GM20431 (cell line): ENCODE measurements at regions not wholly inside any gene's neighbourhood (a gene's known extent, or its start where the extent isn't known, plus 50 kb on each side); places are given as distances from the start of the nearest gene placed in this dataset.
"Not testable (repeated sequence)": the region's sequence is repeated elsewhere in the genome, so short reads cannot be mapped to it uniquely, and the experiment has no call there.

Experiments used
- in situ Hi-C: fragments of 300-500 bp; cut with MseI, MboI; formaldehyde crosslinking; loops from one replicate; pipeline ENCODE4 v1.15.0; 2020; ENCODE audit warnings: low sequenced_read_pairs; ENCODE audit not compliant: unreplicated experiment

DNA sequence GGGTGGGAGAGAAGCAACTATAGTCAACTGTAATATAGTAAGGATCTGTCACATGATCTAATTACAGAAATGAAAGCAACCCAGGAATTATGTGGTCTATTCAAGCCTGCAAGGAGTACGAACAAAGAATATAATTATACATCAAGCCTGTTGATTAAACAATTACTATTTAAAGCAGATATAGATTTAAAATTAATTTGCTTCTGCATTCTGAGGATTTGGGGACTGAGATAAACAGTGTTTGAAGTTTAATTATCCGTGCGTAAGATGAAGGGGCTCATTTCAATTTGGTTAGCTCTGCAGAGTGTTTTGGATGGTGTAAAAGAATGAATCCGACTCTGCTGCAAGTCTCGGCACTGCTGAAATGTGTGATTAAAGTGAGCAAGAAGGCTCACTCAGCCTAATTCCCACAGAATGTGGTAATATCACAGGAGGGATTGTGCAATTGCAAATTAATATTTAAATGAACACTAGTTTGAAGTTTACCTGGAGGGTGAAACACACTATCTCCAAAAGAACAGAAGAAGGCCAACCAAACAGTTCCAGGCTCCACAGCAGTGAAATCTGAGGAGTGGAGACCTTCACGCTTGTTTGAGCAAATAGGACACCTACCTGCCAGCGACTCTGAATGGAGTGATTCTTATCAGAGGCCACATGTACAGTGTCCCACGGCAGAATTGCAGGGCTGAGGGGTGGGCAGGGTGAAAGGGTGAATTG is 420.6 kb upstream of the SLC30A5 start:
- in situ Hi-C loops: no loop called here

DNA sequence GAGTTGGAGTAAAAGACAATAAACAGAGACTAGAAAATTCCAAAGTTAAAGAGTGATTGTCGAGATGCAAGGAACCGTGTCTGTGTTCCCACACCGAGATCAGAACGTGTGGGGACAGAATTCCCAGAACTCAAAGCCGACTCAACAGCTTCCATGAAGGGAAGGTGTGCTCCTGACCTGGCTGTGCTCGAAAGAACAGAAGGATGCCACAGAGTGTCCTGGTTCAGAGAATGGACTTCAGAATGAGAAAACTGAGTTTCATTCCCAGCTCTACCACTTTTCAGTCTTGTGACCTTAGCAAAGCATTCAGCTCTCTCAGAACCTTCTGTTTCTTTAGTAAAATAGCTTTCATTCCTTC is 420.0 kb upstream of the SLC30A5 start:
- in situ Hi-C loops: no loop called here

DNA sequence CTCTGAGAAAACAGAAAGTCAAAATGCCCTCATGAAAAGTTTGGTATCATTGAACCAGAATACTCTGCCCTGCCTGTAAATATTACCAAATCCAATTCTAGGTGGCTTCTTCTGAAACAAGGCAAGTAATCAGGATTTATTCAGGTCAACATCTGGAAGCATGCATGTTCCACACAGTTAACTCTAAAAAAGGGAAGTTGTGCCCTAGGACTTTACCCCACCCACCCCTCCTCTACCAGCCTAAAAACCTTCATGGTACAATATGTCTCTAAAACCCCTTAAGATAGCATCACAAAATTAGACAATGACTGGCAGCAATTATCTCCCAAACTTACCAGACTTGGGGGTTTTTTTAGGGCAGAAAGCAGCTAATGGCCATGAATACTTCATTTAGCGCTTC is 414.8 kb upstream of the SLC30A5 start:
- in situ Hi-C loops: no loop called here

DNA sequence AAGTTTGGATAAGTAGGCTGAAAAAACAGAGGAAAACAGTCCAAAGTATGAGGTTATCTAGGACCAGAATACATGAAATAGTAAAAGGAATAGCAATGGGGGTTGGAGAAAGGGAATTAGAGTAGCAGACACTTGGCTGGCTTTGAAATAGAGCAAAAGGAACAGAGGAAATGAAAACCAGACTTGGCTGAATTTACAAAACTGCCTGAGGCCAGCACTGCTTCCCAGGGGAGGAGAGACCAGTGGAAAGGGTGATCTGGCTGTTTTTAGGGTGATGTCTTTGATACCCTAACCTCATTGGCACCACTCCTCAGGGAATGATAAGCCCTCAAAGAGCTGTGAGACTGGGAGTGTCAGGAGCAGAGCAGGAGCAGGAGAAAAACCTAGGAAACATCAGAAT is 413.4 kb upstream of the SLC30A5 start:
- in situ Hi-C loops: no loop called here

DNA sequence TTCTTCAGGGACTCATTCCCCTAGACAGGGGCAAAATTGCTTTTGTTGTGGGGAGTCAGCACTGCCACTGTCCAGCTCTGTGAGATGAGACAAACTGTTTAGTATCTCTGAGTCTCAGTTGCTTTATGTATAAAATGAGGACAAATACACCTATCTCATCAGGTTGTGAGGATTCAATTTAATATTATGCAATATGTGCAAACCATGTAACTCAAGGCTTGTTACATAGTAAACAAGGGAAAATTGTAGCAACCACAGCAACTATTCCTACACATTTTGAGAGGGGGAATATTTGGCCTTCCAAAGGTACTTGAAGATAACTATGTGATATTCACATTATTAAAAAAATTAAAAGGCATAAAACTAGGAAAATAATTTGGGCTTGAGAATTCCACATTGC is 411.9 kb upstream of the SLC30A5 start:
- in situ Hi-C loops: no loop called here

DNA sequence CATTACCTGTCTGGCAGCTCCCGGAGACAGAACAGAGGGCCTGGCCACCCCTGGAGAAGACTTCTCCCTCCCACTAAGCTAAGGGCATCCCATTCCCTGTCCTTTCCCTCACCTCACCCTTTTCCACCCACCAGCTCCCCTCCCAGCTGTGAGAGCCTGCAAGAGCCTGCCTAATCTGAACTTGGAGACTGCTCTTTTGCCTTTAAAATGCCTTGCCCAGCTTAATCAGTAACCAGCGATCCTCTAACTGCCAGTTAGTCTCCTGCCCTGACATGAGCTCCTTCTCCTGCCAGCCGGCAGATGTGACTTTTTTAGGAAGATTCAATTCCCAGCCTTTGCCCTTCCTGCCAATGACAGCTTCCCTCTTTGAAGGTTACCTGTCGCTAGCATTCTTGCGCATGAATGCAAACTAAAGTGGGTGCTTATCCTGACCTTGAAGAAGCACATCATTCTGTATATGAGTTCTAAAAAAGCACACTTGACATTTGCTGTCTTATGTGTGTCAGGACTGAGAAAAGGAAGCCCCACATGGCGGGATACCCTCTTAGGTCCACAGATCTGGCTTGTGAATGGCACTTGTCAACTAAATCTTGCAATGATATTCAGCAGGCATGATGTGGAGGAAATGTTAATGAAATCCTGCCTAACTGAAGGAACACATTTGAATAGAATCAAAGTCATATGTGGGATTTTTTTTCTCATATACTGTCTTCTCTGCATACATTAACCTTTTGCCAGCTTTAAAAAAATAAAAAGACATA is 411.2 kb upstream of the SLC30A5 start:
- in situ Hi-C loops: no loop called here

DNA sequence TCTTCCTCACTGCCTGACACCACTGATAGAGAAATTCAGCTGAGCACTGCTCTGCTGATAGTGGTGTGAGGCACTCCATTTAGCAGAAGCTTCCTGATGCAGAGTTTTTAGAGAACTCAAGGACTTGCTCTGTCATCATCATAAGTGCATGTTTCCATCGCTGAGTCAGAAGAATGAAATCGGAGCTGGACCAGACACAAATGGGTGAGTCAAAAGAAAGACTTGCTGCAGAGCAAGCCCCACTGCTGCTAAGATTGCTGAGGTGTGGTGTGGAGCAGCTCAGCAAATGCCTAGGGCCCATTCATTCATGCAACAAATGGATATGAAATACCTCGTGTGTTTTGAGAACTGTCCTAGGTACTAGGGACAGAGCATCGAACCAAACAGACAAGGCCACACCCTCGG is 410.2 kb upstream of the SLC30A5 start:
- in situ Hi-C loops: no loop called here

DNA sequence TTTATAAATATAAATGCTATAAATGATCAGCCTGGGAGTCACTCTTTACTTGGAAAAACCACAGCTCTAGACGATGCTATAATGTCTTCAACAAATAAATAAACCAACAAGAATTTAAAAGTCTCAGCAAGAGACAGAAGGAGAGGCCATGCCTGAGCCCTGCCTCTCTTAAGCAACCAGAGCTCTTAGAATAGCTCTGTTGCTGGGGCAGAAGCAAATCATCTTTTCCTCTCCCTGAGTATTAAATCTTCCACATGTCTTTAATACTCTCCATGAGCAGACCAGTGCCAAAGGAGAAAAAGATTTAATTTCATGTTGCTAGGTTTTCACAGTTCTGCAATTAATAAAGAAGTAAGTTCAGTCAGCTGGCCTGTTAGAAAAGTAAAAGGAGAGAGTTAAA is 408.0 kb upstream of the SLC30A5 start:
- in situ Hi-C loops: no loop called here

DNA sequence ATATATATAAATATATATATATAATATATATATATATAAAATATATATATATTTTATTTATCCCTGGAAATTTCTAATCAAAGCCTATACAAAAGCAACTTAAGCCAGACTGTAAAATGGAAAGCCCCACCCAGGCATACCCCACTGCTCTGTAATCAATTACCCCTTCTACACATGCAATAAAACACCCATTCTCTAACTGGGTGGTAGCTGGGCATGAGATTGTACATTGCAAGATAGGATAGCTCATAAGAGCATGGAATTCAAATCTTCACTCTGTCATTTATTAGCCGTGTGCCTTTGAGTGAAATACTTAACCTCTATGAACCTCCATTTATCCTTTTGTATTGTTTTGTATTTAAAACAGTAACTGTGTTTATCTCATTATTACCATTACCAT is 405.3 kb upstream of the SLC30A5 start:
- in situ Hi-C loops: no loop called here

DNA sequence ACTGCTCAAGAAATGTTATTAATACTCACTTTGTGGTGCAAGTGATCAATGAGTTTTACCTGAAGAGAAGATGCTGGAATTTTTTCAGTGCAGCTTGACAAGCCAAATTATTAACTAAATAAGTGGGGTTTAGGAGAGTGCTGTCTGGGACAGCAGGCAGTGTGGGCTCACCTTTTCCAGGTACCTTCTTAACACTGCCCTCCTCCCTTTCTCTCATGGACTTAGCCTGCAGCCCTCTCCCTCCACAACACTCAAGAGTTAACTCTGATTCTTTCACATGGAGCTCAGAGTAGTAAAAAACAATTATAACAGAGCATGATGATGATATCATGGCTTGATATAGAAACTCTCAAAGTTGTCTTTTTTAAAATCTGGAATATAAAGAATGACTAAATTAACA is 404.8 kb upstream of the SLC30A5 start:
- in situ Hi-C loops: no loop called here

DNA sequence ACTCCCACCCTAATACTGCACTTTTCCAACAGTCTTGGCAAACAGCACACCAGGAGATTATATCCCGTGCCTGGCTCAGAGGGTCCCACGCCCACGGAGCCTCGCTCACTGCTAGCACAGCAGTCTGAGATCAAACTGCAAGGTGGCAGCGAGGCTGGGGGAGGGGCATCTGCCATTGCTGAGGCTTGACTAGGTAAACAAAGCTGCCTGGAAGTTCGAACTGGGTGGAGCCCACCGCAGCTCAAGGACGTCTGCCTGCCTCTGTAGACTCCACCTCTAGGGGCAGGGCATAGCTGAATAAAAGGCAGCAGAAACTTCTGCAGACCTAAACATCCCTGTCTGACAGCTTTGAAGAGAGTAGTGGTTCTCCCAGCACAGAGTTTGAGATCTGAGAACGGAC is 401.9 kb upstream of the SLC30A5 start:
- in situ Hi-C loops: not testable (repeated sequence)

DNA sequence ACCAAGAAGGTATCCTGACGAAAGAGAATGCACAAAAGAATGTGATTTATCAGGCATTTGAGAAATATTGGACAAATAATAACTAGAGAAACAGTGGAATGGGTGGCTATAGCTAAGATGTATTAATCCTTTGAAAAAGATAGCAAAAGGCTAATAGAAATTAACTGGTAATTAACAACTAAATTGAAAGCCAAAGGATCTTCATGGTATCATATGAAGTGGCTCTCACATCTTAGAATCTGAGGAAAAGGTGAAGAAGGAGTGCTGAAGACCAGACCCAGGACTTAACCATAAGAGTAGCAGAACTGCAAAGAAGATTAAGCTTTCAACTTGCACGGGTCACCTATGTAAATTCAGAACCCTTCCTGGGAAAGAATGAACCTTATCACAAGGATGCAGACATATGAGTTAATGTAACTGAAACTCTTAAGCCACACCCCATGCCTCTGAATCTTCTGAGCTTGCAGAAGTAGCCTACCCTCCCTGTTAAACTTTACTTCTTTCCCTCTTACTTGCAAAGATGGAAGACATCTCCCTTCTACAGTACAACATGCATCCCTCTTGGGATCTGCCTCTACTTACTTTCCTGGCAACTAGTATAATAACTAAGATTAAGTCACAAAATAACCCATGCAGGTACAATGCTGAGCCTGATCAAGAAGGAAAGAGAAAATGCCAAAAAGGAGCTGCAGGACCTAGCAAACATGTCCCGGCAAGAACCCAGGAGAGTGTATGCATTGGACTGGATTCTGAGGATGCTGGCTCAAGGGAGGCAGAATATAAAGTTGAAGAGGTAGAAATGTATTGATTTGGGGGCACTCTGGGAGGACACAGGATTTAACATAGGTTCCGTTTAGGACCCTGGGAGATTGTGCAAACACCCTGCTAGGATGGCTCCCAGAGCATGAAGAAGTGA is 395.5 kb upstream of the SLC30A5 start:
- in situ Hi-C loops: no loop called here

DNA sequence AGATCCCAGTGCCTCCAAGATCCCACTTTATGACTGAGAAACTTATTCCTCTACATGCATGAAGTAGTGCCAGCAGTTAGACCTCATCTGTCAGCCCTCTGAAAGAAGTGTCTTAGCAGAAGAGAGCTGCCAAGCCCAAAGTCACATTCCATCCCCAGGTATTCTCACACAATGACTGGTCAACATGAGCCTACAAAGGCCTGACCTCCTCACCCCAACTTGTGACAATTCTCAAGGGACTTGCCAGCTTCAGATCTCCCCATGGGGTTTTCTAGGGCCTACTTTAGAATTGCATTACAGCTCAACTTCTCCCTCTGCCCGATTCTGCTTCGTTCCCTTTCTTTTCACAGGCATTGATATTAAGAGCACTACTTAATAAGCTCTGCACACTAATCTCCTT is 393.8 kb upstream of the SLC30A5 start:
- in situ Hi-C loops: no loop called here

DNA sequence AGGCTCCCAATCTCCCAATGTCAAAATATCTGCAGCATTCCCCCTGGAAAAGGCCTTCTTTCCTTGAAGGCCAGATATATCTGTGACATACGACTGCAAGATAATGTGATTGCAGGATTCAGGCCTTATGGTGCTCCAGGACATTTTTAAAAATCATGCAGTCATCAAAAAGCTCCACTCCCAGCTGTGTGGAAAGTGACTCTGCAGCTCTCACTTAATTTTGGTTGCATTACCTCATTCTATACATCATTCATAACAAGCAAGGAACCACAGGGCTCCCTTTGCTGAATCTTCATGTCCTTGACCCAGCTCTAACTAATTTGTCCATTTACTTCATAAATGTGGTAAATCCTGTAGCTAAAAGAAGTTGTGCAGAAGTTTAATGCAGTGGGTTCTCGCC is 386.2 kb upstream of the SLC30A5 start:
- in situ Hi-C loops: no loop called here

DNA sequence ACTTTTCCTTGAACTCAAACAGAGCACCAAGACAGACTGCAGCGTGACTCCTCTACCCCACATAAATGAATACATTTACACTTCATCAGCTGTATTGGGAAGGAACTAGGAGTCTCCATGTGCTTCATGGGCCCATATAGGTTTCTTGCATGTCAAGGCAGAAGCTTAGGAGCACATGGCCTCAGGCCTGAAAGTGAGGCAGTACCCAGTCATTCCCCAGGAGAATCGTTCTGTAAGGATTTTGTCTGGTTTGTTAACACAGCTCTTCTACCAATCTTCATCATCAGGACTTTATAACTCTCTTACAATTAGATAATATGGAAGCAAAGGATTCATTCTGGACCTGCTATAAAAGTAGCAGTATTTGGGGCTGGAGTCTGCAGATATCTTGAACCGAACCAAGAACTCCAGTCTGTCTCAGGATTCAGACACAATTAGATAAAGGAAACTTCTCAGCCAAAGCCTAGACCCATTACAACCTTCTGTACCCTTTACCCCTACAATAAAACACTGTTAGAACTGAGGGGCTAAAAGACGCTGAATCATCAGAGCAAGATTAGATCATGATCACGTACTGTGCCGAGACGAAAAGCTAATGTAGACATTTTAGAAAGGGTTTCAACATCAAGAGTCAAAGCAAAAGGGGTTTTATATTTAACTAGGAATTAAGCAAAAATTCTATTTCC is 385.5 kb upstream of the SLC30A5 start:
- in situ Hi-C loops: no loop called here

DNA sequence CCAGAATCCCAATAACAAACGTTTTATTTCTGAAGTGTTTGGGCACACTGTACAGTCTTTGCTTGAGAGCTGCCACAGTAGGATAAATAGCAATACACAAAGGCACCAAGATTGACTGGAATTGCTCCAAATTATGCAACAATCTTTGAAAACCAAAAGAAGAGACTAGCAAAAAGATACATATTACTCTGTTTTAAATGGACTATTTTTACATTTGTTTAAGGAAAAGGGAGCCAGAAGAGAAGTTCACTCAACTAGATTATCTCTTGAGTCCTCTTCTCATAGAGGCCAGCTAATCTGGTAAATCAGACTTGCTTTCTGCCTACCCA is 385.0 kb upstream of the SLC30A5 start:
- in situ Hi-C loops: no loop called here

DNA sequence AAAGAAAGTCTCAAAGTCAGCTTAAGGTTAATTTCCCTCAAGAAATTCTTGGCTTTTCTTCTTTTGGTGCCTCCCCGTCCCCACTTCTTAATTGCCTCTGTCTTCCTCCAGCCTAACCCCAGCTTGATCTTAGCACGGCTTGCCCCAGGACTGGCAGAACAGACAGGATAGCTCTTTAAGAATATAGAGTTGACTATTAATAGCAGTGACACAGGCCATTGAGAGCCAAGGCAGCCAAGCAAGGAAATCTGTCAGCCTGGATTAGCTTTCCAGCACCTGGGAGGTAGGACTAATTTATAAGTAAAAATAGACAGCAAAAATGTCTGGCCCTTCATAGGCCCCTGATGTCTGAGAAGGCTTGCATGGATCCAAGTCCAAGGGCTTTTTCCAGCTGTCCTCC is 384.6 kb upstream of the SLC30A5 start:
- in situ Hi-C loops: no loop called here

DNA sequence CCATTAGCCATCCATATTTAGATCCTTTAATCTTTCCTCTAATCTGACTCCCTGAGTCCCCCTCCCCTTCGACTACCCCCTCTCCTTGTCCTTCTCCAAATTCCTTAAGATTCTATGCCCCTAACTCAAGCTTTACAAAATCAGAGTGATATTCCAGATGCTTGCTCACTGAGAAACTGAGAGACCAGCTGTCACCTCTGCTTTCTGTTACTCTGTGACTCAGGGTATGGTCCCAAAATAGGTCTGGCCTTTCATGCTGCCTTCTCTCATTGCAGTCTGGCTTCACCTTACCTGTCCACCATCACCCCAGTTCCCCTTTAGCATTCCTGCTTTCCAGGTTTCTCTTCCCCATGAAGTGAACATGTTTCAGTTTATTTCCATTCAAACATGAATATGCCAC is 383.3 kb upstream of the SLC30A5 start:
- in situ Hi-C loops: no loop called here

DNA sequence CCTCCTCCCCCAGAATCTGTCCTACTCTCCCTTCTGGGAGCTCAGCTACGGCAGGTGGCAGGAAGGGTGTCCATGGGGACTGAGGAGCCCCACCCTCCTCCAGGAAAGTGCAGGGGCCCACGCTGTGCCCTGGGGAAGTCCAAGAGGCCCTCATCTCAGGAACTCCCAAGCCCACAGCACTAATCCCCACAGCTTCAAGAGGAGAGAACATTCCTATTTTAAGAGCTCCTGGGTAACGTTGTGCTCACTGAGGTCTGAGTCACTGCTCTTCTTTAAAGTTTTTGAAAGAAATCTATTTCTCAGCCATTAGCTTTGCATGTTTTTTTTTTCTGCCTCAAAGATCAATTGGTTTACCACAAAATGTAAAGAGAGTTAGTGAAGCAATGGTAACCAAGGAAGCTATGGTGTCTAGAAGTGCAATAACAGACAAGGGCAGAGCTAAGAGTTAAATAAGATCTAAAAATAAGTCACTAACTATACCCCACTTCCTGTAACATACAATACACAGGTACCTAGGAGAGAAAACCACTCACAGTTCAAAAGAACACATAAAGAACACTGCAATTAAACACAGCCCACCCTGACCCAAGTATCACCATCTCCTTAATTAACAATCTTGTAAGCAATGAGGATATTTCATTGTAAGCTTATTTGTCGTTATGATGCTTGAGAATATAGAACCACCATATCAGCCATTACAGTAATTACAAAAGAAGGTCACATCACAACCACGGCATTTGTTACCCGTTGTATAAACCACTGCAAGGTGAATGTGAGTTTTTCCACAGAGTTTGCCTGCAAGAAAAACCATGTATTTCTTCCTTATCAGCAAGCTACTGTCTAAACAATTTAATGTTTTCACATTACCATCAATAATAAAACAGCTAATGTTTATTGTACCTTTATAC is 382.3 kb upstream of the SLC30A5 start:
- in situ Hi-C loops: no loop called here

DNA sequence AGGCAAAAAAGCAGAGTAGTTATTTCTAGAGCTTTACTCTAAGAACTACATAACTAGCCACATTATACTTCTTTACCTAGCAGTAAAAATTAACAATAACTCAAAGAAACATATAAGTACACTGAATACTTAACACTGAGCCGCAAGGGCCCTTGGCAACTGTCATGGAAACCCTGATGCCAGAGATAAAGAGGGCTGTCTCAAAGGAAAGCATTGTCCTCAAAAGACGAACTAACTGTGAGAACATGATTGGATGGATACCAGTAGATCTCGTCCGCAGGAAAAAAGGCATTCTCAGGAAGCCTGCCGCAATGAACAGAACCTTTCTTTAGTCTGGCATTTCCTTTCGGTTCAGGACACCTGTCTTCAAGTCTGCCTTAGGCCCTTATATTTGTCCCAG is 379.0 kb upstream of the SLC30A5 start:
- in situ Hi-C loops: no loop called here
